Esophagus squamous epithelium (tissue), 4 donors: ENCODE measurements at regions not wholly inside any gene's neighbourhood (a gene's known extent, or its start where the extent isn't known, plus 50 kb on each side); places are given as distances from the start of the nearest gene placed in this dataset.

Source experiments
- POLR2A ChIP-seq, 4 donors: fragments of 450-650 bp; IDR thresholded peaks; one replicate each; pipeline ENCODE4 v1.6.1; 2017; ENCODE audit warnings: antibody characterized with exemption in 4 of 4, mild to moderate bottlenecking in 4 of 4, moderate library complexity in 3 of 4
- TF ChIP-seq, protein P1 (sequence below), 6 experiments: fragments of 450-650 bp in 4 of 6; fragments of 200-600 bp in 2 of 6; sonication (generic) in 2 of 6; IDR thresholded peaks; one replicate each; pipeline ENCODE4 v1.5.1; 2016 to 2019; ENCODE audit warnings: antibody characterized with exemption in 6 of 6, mild to moderate bottlenecking in 4 of 6, moderate library complexity in 4 of 6

DNA sequence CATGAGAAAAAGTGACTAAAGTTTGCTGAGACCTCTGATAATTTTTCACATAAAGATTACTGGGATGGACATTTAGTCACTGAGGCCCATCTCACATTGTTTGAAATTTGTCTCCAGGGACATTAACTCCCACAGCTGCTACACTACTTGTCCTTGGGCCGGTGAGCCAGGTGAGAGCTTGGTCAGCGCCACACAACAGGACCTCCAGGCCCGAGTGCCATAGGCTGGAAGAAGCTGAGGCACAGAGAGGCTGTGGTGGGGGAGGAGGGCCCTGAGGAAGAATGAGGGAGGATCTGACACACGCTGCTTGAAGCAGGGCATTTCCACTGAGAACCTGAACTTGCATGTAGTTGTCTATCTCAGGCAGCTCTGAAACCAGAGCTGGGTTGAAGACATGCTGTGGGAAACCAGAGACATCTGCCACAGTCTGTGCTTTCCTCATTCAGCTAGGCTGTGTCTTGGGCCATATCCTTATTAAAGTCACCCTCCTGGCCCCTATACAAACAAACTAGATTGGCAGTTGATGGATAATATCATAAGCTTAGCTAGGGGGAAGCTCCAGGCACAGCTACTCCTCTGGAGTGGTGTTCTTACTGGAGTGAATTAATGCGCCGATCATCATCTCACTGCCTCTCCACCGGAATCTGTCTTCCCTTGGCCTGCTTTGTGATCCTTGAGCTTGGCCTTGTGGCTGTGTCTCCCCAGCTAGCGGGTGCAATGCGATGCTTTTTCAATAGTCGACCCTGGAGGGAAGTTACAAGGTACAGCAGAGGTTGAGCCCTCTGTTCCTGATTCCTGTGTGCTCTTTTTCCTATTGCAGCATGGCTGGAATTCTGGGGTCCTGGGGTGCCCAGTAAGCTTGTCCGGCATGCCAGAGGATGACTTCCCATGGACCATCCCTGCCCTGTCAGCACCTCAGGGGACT, 225.3 kb upstream of the B3GAT1 start:
- TF ChIP-seq, protein P1, sequence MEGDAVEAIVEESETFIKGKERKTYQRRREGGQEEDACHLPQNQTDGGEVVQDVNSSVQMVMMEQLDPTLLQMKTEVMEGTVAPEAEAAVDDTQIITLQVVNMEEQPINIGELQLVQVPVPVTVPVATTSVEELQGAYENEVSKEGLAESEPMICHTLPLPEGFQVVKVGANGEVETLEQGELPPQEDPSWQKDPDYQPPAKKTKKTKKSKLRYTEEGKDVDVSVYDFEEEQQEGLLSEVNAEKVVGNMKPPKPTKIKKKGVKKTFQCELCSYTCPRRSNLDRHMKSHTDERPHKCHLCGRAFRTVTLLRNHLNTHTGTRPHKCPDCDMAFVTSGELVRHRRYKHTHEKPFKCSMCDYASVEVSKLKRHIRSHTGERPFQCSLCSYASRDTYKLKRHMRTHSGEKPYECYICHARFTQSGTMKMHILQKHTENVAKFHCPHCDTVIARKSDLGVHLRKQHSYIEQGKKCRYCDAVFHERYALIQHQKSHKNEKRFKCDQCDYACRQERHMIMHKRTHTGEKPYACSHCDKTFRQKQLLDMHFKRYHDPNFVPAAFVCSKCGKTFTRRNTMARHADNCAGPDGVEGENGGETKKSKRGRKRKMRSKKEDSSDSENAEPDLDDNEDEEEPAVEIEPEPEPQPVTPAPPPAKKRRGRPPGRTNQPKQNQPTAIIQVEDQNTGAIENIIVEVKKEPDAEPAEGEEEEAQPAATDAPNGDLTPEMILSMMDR (IDR thresholded peaks at IDR 0.05): no peak
- TF ChIP-seq POLR2A (IDR thresholded peaks at IDR 0.05): no peak
